ENCODE measurements at regions not wholly inside any gene's neighbourhood (a gene's known extent, or its start where the extent isn't known, plus 50 kb on each side); places are given as distances from the start of the nearest gene placed in this dataset.
A peak's percentile ranks its signal among the peaks of the same experiment; 100 is the strongest.

DNA sequence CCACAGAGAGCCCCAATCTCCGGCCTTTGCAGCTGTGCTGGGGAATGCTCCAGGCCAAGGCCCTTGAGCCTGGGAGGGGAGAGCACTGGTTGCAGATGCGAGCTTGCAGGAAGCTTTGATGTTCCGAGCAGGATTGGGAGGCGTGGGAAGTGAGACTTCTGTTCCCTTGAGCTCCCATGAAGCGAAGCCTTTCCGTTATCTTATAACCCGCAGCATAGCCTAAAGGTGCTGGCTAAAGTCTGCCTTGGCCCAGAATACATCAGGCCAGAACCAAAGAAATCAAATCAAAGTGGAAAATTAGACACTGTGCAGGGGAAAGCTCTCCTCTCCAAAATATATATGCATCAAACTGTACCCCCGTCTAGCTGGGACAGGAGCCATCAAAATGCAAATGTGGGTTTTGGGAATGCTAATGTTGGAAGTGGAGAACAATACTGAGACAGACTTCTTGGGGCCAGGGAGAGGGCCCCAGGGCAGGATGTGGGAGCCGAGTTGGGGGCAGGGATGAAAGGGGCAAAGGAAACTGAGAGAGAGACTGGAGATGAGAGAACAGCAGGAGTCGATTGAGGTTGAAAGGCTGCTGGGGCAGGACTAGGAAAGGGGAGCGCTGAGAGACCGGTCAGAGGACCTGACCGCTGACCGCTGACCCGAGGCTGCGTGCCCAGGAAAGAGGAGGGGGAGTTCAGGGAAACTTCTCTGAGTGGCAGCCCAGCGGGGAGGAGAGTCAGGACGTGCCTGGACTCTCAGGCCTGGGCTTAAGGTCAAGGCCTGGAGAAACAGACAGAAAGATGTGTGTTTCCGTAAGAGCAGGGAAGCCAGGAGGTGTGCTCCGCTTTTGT lies 152.2 kb upstream of the PARP11 start (continued):
- TF ChIP-seq, protein P1, sequence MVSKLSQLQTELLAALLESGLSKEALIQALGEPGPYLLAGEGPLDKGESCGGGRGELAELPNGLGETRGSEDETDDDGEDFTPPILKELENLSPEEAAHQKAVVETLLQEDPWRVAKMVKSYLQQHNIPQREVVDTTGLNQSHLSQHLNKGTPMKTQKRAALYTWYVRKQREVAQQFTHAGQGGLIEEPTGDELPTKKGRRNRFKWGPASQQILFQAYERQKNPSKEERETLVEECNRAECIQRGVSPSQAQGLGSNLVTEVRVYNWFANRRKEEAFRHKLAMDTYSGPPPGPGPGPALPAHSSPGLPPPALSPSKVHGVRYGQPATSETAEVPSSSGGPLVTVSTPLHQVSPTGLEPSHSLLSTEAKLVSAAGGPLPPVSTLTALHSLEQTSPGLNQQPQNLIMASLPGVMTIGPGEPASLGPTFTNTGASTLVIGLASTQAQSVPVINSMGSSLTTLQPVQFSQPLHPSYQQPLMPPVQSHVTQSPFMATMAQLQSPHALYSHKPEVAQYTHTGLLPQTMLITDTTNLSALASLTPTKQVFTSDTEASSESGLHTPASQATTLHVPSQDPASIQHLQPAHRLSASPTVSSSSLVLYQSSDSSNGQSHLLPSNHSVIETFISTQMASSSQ (IDR thresholded peaks at IDR 0.05; ENCODE audit: low read depth): peak; percentile 21; the same call in 1 of the 2 replicates
- TF ChIP-seq, protein P1 (CRISPR knock-in tag; IDR thresholded peaks at IDR 0.05; ENCODE audit: borderline replicate concordance): no peak; the same call in 1 of the 2 replicates
- TF ChIP-seq GLI4 (CRISPR knock-in tag; IDR thresholded peaks at IDR 0.05; ENCODE audit: borderline replicate concordance) (no peak), NFE2L1 (CRISPR knock-in tag; IDR thresholded peaks at IDR 0.05; ENCODE audit: borderline replicate concordance) (no peak), IKZF4 (CRISPR knock-in tag; IDR thresholded peaks at IDR 0.05; ENCODE audit: borderline replicate concordance, low read depth, not compliant biosample characterization) (no peak), KLF13 (CRISPR knock-in tag; IDR thresholded peaks at IDR 0.05) (no peak), ZNF274 (CRISPR knock-in tag; IDR thresholded peaks at IDR 0.05) (peak; percentile 9; the same call in 1 of the 2 replicates), MXD3 (CRISPR knock-in tag; IDR thresholded peaks at IDR 0.05) (no peak), ZNF180 (CRISPR knock-in tag; IDR thresholded peaks at IDR 0.05; ENCODE audit: borderline replicate concordance, low read depth) (no peak), FOXJ3 (CRISPR knock-in tag; IDR thresholded peaks at IDR 0.05; ENCODE audit: borderline replicate concordance) (no peak), ZNF451 (CRISPR knock-in tag; IDR thresholded peaks at IDR 0.05) (0 out of 2 replicates have a peak, but pooled peaks have one; percentile 54), ZNF776 (CRISPR knock-in tag; IDR thresholded peaks at IDR 0.05) (0 out of 2 replicates have a peak, but pooled peaks have one; percentile 46), ZNF12 (CRISPR knock-in tag; IDR thresholded peaks at IDR 0.05) (no peak), NR2F2 (IDR thresholded peaks at IDR 0.05; ENCODE audit: borderline replicate concordance, low read depth) (peak; percentile 76; the same call in 1 of the 2 replicates)
- TF ChIP-seq, protein P2, sequence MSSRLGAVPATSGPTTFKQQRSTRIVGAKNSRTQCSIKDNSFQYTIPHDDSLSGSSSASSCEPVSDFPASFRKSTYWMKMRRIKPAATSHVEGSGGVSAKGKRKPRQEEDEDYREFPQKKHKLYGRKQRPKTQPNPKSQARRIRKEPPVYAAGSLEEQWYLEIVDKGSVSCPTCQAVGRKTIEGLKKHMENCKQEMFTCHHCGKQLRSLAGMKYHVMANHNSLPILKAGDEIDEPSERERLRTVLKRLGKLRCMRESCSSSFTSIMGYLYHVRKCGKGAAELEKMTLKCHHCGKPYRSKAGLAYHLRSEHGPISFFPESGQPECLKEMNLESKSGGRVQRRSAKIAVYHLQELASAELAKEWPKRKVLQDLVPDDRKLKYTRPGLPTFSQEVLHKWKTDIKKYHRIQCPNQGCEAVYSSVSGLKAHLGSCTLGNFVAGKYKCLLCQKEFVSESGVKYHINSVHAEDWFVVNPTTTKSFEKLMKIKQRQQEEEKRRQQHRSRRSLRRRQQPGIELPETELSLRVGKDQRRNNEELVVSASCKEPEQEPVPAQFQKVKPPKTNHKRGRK (CRISPR knock-in tag; IDR thresholded peaks at IDR 0.05): no peak
- TF ChIP-seq, protein P3, sequence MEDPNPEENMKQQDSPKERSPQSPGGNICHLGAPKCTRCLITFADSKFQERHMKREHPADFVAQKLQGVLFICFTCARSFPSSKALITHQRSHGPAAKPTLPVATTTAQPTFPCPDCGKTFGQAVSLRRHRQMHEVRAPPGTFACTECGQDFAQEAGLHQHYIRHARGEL (CRISPR knock-in tag; IDR thresholded peaks at IDR 0.05): no peak
- TF ChIP-seq, protein P4, sequence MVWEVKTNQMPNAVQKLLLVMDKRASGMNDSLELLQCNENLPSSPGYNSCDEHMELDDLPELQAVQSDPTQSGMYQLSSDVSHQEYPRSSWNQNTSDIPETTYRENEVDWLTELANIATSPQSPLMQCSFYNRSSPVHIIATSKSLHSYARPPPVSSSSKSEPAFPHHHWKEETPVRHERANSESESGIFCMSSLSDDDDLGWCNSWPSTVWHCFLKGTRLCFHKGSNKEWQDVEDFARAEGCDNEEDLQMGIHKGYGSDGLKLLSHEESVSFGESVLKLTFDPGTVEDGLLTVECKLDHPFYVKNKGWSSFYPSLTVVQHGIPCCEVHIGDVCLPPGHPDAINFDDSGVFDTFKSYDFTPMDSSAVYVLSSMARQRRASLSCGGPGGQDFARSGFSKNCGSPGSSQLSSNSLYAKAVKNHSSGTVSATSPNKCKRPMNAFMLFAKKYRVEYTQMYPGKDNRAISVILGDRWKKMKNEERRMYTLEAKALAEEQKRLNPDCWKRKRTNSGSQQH (CRISPR knock-in tag; IDR thresholded peaks at IDR 0.05; ENCODE audit: low read depth): no peak
- TF ChIP-seq, protein P5, sequence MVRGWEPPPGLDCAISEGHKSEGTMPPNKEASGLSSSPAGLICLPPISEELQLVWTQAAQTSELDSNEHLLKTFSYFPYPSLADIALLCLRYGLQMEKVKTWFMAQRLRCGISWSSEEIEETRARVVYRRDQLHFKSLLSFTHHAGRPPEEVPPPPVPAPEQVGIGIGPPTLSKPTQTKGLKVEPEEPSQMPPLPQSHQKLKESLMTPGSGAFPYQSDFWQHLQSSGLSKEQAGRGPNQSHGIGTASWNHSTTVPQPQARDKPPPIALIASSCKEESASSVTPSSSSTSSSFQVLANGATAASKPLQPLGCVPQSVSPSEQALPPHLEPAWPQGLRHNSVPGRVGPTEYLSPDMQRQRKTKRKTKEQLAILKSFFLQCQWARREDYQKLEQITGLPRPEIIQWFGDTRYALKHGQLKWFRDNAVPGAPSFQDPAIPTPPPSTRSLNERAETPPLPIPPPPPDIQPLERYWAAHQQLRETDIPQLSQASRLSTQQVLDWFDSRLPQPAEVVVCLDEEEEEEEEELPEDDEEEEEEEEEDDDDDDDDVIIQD (CRISPR knock-in tag; IDR thresholded peaks at IDR 0.05; ENCODE audit: low read depth): peak; percentile 61
